Neutrophil (primary cell): ENCODE measurements at regions not wholly inside any gene's neighbourhood (a gene's known extent, or its start where the extent isn't known, plus 50 kb on each side); places are given as distances from the start of the nearest gene placed in this dataset.

ENCODE experiments used
- H3K27ac ChIP-seq: fragments of 200-600 bp; sonication (generic); 2 replicates; pipeline ENCODE4 v1.5.1; 2016; ENCODE audit warnings: mild to moderate bottlenecking, moderate library complexity
- H3K27me3 ChIP-seq: fragments of 200-600 bp; sonication (generic); 2 replicates; pipeline ENCODE4 v1.6.0; 2016; ENCODE audit warnings: mild to moderate bottlenecking
- H3K36me3 ChIP-seq: fragments of 200-600 bp; sonication (generic); 2 replicates; pipeline ENCODE4 v1.5.1; 2017
- H3K4me1 ChIP-seq, 2 experiments: fragments of 200-600 bp in 1 of 2; sonication (generic) in 1 of 2; 1 replicate in 1 of 2; 2 replicates in 1 of 2; pipeline versions ENCODE4 v1.5.1 to v1.6.1; 2013 to 2016; ENCODE audit warnings: low read depth in 1 of 2, low read length in 1 of 2, mild to moderate bottlenecking in 1 of 2, moderate library complexity in 1 of 2; ENCODE audit not compliant: control insufficient read depth in 1 of 2, insufficient read depth in 1 of 2
- H3K4me3 ChIP-seq, 2 experiments: fragments of 200-600 bp in 1 of 2; sonication (generic) in 1 of 2; 1 replicate in 1 of 2; 2 replicates in 1 of 2; pipeline ENCODE4 v1.5.1; 2013 to 2016; ENCODE audit warnings: low read depth in 1 of 2, low read length in 1 of 2, mild to moderate bottlenecking in 1 of 2, moderate library complexity in 1 of 2
- H3K9me3 ChIP-seq: fragments of 200-600 bp; sonication (generic); 2 replicates; pipeline ENCODE4 v1.5.1; 2016
- CTCF ChIP-seq: fragments of 200-600 bp; sonication (generic); IDR thresholded peaks from 2 replicates; pipeline ENCODE4 v1.5.1; 2016; ENCODE audit warnings: antibody characterized with exemption

- Histone ChIP-seq H3K4me1 (no peaks in the 10 kb centered on the region), H3K4me3 (no peak overlapping the region), H3K27me3 (no peaks in the 10 kb centered on the region), H3K36me3 (no peaks in the 10 kb centered on the region), H3K9me3 (no peaks in the 10 kb centered on the region), H3K27ac (no peak overlapping the region)
- TF ChIP-seq CTCF, result no peak
Observed at GRCh38 chr10:62907470-62908212, 91.5 kb upstream of the EGR2 start.

- Histone ChIP-seq H3K4me1 (no peaks in the 10 kb centered on the region), H3K27me3 (no peaks in the 10 kb centered on the region), H3K9me3 (no peaks in the 10 kb centered on the region), H3K36me3 (no peaks in the 10 kb centered on the region), H3K27ac (no peak overlapping the region), H3K4me3 (no peak overlapping the region)
- TF ChIP-seq CTCF, result no peak
Observed at GRCh38 chr10:62904281-62904875, 88.2 kb upstream of the EGR2 start.

GRCh38 chr10:62903828-62904227 lies 87.7 kb upstream of the EGR2 start:
- H3K27ac ChIP-seq, result no peak overlapping the region
- H3K27me3 ChIP-seq, result no peaks in the 10 kb centered on the region
- TF ChIP-seq CTCF, result no peak
- H3K36me3 ChIP-seq, result no peaks in the 10 kb centered on the region
- no peak overlapping the region for H3K4me3 ChIP-seq
- no peaks in the 10 kb centered on the region for H3K9me3 ChIP-seq
- no peaks in the 10 kb centered on the region for H3K4me1 ChIP-seq

GRCh38 chr10:62900829-62901571 lies 84.8 kb upstream of the EGR2 start:
- no peak overlapping the region for H3K4me3 ChIP-seq
- H3K9me3 ChIP-seq, result no peaks in the 10 kb centered on the region
- TF ChIP-seq CTCF, result no peak
- H3K36me3 ChIP-seq, result no peaks in the 10 kb centered on the region
- H3K4me1 ChIP-seq, result no peaks in the 10 kb centered on the region
- H3K27ac ChIP-seq, result no peak overlapping the region
- no peaks in the 10 kb centered on the region for H3K27me3 ChIP-seq

GRCh38 chr10:62899311-62899710 lies 83.1 kb upstream of the EGR2 start:
- H3K27me3 ChIP-seq, result no peaks in the 10 kb centered on the region
- H3K4me1 ChIP-seq, result no peaks in the 10 kb centered on the region
- no peaks in the 10 kb centered on the region for H3K9me3 ChIP-seq
- no peaks in the 10 kb centered on the region for H3K36me3 ChIP-seq
- H3K27ac ChIP-seq, result no peak overlapping the region
- TF ChIP-seq CTCF, result no peak
- H3K4me3 ChIP-seq, result no peak overlapping the region
